ENCODE measurements at regions not wholly inside any gene's neighbourhood (a gene's known extent, or its start where the extent isn't known, plus 50 kb on each side); places are given as distances from the start of the nearest gene placed in this dataset.

- TF ChIP-seq CTCF (IDR thresholded peaks at IDR 0.05) (no peak), POLR2A (IDR thresholded peaks at IDR 0.05) (no peak)
These were observed 290.1 kb downstream of the SRBD1 start for GRCh38 chr2:45320956-45321355.

All from testis (tissue), 2 donors.